Inferior parietal cortex (tissue), 1 donor: ENCODE measurements at regions not wholly inside any gene's neighbourhood (a gene's known extent, or its start where the extent isn't known, plus 50 kb on each side); places are given as distances from the start of the nearest gene placed in this dataset.
"Not testable (repeated sequence)": the region's sequence is repeated elsewhere in the genome, so short reads cannot be mapped to it uniquely, and the experiment has no call there.

ENCODE experiments used
- DNase-seq: peaks from one replicate; pipeline ENCODE4 v3.0.0-alpha.2; 2016; ENCODE audit errors: extremely low spot score

- no peak for DNase-seq
These were observed 1269.9 kb downstream of the ADGRL3 start for GRCh38 chr4:62470020-62470419.

GRCh38 chr4:62461961-62462360 is 1261.8 kb downstream of the ADGRL3 start:
- no peak for DNase-seq

GRCh38 chr4:62460329-62460728 is 1260.2 kb downstream of the ADGRL3 start:
- no peak for DNase-seq

GRCh38 chr4:62457356-62457755 is 1257.2 kb downstream of the ADGRL3 start:
- DNase-seq = no peak

- DNase-seq = no peak
These were observed 1255.7 kb downstream of the ADGRL3 start for GRCh38 chr4:62455871-62456270.

GRCh38 chr4:62454535-62454934 is 1254.4 kb downstream of the ADGRL3 start:
- no peak for DNase-seq

GRCh38 chr4:62450740-62451139 is 1250.6 kb downstream of the ADGRL3 start:
- no peak for DNase-seq

- no peak for DNase-seq
These were observed 1249.4 kb downstream of the ADGRL3 start for GRCh38 chr4:62449538-62449937.

GRCh38 chr4:62448911-62449310 is 1248.8 kb downstream of the ADGRL3 start:
- peak; percentile 5 for DNase-seq

- no peak for DNase-seq
These were observed 1238.9 kb downstream of the ADGRL3 start for GRCh38 chr4:62439051-62439450.

GRCh38 chr4:62434921-62435320 is 1234.8 kb downstream of the ADGRL3 start:
- no peak for DNase-seq

- not testable (repeated sequence) for DNase-seq
These were observed 1231.5 kb downstream of the ADGRL3 start for GRCh38 chr4:62431513-62432231.

GRCh38 chr4:62429297-62429696 is 1229.2 kb downstream of the ADGRL3 start:
- no peak for DNase-seq

GRCh38 chr4:62415256-62415655 is 1215.1 kb downstream of the ADGRL3 start:
- no peak for DNase-seq

GRCh38 chr4:62414563-62414962 is 1214.4 kb downstream of the ADGRL3 start:
- no peak for DNase-seq

GRCh38 chr4:62410371-62411003 is 1210.4 kb downstream of the ADGRL3 start:
- no peak for DNase-seq

- no peak for DNase-seq
These were observed 1208.3 kb downstream of the ADGRL3 start for GRCh38 chr4:62408454-62408853.

- no peak for DNase-seq
These were observed 1207.4 kb downstream of the ADGRL3 start for GRCh38 chr4:62407534-62407933.

GRCh38 chr4:62402088-62402806 is 1202.1 kb downstream of the ADGRL3 start:
- no peak for DNase-seq

- no peak for DNase-seq
These were observed 1199.1 kb downstream of the ADGRL3 start for GRCh38 chr4:62399242-62399641.

- DNase-seq = no peak
These were observed 1198.2 kb downstream of the ADGRL3 start for GRCh38 chr4:62398318-62398717.

GRCh38 chr4:62394766-62395165 is 1194.6 kb downstream of the ADGRL3 start:
- DNase-seq = no peak

GRCh38 chr4:62387808-62388207 is 1187.7 kb downstream of the ADGRL3 start:
- DNase-seq = no peak
